22Rv1 (cell line): ENCODE measurements at regions not wholly inside any gene's neighbourhood (a gene's known extent, or its start where the extent isn't known, plus 50 kb on each side); places are given as distances from the start of the nearest gene placed in this dataset.

Experiments
- CTCF ChIP-seq: fragments of 450-650 bp; IDR thresholded peaks from 2 replicates; pipeline ENCODE4 v1.5.1; 2017; ENCODE audit warnings: mild to moderate bottlenecking
- ZFX ChIP-seq: fragments of 450-650 bp; IDR thresholded peaks from 2 replicates; pipeline ENCODE4 v1.6.1; 2017; ENCODE audit warnings: antibody characterized with exemption, borderline replicate concordance

DNA sequence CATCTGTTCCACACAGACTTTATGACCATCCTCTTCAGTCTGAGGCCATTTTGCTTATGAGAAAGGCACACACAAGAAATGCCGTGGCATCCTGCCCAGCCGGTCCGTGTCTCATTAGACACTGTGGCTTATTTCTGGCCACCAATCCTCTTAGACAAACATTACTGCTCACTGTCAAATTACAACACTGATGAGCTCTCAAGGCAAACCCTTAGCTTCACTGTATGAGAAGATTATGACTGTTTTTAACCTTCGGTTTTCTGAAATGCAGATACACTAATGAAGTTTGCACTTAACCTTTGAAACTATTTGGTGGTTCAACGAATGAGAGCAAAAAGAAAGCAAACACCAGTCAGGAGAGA is 50.5 kb upstream of the DST start:
- TF ChIP-seq CTCF (no peak), ZFX (no peak)
